ENCODE measurements at regions not wholly inside any gene's neighbourhood (a gene's known extent, or its start where the extent isn't known, plus 50 kb on each side); places are given as distances from the start of the nearest gene placed in this dataset.
"Not testable (repeated sequence)": the region's sequence is repeated elsewhere in the genome, so short reads cannot be mapped to it uniquely, and the experiment has no call there.

- TF ChIP-seq CTCF, POLR2A, EP300 (IDR thresholded peaks at IDR 0.05): not testable (repeated sequence)
Measured at GRCh38 chr5:162696272-162696671, 628.7 kb downstream of the GABRG2 start.

Data from ovary (tissue), 3 donors.